Stimulated activated naive CD4-positive, alpha-beta T cell treated with Interleukin-2 at 50 U/mL for 16 hours (primary cell): ENCODE measurements at regions not wholly inside any gene's neighbourhood (a gene's known extent, or its start where the extent isn't known, plus 50 kb on each side); places are given as distances from the start of the nearest gene placed in this dataset.
"Not testable (repeated sequence)": the region's sequence is repeated elsewhere in the genome, so short reads cannot be mapped to it uniquely, and the experiment has no call there.

ENCODE experiments used
- DNase-seq: peaks from one replicate; lab custom pipeline; 2025; lab: John Stamatoyannopoulos, UW

DNA sequence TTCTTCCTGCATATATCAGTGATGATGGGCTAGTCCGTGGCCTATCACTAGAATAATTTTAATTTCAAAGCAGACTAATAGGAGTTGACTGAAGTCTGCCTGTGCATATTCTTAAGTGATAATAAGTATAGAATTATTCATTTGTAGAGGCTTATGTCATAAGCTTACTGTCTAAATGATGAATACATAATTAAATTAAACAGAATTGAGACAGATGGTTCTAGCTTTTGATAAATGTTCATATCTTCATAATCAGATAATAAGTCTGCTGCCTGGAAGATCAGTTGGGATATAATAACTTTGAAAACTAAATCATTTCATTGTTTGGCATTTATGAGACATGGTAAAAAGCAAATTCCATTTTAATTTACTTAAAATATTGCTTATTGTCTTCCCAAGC is 1175.6 kb downstream of the TECRL start:
- DNase-seq: no peak

DNA sequence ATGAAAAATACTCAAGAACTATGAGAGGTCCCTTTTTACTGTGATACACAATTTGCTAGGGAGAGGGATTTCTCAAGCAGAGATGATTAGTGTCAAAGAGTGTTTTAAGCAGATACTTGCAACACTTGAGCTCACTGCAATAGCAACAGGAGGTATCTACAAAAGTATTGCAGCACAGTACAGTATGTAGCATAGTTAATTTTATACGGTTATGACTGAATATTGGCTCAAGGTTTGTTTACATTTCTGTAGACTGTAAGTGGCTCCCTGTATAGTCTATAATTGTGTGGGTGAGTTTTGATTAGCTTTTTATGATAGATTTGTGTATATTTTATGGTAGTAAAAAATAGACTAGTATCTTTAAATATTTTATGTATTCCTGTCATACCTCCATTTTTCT is 1177.2 kb downstream of the TECRL start:
- DNase-seq: no peak

DNA sequence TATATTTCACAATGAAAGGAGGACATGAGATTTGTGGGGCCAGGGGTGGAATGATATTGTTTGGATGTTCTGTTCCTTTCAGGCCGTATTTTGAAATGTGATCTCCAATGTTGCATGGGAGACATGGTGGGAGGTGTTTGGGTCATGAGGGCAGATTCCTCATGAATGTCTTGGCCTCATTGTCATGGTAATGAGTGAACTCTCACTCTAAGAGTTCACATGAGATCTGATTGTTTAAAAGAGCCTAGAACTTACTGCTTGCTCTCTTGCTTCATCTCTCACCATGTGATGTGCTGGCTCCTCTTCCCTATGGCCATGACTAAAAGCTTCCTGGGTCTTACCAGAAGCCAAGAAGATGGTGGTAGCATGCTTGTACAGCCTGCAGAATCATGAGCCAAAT is 1183.0 kb downstream of the TECRL start:
- no peak for DNase-seq

DNA sequence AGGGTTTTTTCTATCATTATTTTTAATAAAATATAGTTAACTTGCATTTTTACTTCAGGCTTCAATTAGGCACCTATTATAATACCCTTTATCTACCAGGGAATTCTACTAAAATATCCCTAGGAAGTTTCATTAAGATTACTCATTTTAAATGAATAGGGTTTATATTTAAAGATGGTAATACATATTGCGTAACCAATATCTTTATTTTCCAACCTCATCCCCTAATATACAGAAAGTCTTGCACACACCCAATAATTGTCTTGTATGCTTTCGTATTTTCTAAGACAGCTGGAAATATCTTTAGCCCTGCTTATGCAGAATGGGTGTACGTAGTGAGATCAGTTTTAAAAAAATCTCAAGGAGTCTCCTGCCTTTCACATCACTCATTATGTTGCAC is 1186.8 kb downstream of the TECRL start:
- no peak for DNase-seq

DNA sequence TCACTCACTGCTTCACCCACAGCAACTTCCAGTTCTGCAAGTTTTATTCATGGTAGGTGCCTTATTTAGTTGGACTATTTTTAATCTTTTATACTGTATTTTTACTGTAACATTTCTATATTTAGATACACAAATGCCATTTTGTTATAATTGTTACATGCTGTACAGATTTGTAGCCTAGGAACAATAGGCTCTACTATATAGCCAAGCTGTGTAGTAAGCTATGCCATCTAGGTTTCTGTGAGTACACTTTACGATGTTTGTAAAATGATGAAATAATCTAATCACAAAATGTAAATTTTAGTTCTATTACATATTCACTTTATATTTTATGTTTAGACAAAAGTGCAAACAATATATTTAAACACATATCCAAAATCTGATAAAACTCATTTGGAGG is 1187.8 kb downstream of the TECRL start:
- no peak for DNase-seq

DNA sequence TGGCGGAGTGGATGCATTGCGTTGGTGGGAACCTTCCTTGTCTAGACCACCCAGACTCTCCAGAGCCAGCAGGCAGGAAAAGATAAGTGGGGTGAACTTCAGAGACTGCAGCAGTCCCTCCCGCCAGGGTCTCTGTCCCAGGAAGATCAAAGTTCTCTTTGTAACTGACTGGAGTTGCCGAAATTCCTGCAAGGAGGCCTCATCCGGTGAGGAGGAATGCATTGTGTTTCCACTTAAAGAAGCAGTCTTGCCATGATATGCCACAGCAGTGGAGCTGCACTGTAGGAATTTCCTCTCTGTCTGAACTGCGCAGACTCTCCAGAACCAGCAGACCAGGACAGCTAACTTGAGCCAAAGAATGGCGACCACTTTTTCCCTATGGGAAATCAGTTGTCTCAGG is 1190.4 kb downstream of the TECRL start:
- DNase-seq: no peak

DNA sequence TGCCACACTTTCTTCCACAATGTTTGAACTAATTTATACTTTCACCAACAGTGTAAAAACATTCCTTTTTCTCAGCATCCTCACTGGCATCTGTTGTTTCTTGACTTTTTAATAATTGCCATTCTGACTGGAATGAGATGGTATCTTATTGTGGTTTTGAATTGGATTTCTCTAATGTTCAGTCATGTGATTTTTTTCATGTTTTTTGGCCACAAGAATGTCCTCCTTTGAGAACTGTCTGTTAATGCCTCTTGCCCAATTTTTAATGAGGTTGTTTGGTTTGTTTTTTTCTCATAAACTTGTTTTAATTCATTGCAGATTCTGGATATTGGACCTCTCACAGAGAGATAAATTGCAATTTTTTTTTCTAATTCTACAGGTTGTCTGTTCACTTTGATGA is 1195.2 kb downstream of the TECRL start:
- DNase-seq: no peak

DNA sequence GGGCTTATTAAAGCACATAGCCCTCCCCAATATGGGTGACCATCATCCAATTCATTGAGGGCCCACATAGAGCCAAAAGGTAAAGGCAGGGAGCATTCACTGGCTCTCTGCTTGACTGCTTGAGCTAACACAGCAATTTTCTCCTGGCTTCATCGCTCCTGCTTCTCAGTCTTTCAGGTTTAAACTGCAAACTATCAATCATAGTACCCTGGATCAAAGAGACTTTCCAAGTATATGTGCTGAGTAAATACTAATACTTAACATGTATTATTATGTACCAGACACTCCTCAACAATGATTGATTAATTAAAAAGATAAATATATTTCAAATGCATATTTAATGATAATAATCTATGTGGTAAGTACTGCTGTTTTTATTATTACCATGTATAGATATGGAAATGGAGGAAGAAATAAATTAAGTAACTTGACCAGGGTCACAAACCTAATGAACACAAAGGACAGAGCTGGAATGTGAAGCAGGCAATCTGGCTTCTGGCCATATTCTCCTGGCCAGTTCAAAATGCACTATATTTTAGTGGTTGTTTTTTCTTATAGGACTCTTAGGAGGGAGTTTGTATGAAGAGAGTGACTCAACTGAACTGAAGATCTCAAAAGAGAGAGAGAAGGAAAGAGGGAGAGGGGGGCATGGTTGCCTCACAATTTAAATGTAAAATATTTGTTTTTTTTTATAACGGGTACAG is 1197.3 kb downstream of the TECRL start:
- no peak for DNase-seq

DNA sequence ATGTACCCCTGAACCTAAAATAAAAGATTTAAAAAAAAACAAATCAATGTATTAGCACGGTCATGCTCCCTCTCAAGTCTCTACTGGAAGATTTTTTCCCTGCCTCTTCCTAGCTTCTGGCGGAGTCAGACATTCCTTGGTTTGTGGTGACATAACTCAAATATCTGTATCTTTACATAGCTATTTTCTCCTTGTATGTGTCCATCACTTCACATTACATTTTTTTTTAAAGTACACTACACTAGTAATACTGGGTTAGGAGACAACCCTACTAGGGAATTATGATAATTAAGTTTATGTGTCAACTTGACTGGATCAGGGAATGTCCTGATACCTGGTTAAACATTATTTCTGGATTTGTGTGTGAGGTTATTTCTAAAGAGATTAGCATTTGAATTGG is 1197.9 kb downstream of the TECRL start:
- no peak for DNase-seq

DNA sequence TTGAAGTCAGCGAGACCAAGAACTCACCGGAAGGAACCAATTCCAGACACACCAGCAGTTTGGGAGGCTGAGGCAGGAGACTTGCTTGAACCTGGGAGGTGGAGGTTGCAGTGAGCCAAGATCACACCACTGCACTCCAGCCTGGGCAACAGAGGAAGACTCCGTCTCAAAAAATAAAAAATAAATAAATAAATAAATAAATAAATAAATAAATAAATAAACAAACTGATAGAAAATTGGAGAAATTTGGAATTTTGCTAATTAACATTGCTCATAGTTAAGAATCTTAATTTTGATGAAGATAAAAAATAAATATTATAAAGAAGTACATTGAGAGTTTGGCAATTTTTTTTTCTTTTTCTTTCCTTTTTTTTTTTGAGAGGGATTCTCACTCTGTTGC is 1216.2 kb downstream of the TECRL start:
- not testable (repeated sequence) for DNase-seq

DNA sequence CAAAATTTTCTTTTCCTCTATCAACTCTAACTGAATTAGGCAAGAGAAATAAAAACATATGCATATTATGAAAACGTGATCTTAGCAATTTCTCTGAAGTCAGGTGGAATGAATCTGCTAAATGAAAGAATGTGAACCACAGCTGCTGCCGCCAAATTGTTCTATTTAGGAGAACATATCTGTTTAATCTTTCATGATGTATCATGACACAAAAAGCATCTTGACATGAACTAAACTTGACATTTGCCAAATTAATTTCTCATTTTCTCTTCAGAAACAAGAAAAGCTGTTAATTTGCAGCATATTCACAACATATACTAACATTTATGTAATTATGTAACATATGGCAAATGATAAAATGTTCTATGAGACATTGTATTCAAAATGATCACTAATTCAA is 1237.9 kb downstream of the TECRL start:
- DNase-seq: no peak

DNA sequence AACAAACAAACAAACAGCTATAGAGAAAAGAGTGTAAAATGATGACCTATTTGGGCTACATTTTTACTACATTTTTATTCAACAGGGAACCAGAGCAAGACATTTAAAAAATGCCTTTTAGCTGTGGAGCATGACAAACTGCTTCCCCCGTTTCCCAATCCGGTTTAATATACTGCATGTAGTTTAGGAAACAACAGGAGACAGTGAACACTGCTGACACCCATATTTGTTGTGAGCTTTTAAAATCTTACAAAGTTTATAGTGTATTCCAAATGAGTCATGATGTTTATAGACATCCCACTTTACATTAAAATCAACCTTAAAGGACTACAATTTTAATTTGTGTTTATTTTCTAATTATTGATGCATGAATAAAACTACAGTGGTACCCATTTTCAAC is 1238.3 kb downstream of the TECRL start:
- no peak for DNase-seq

DNA sequence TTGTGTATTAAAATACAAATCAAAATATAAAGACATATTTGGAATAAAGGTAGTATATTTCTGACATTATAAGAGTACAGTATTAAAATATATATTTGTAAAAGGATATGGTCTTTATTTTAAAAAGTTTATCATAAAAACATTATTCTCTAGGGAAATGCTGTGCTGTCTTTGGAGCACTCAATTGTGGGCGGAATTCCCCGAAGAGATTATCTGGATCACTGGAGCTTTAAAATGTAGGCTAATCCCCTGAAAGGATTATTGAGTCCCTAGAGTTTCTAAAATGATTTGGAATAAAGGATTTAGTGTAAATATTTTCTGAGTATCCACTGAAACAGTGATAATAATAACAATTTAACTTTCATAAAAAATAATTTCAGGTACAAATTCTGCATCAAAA is 1239.4 kb downstream of the TECRL start:
- DNase-seq: no peak

DNA sequence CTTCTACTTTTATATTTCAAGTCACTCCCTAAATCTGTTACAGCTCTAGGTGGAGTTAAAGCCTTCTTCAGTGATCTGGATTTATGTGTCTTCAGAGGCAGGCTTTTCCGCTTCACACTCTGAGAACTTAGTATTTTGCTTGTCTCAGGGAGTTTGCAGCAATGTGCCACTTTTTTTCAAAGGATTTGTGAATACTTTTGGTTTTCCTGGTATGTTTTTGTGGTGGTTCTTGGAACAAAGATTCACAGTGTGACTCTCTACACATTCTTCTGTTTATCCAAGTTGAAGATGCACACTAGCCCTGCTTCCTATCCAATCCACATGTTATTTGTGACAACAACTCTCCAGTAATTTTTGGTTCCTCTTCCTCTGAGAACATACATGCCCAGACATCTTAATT is 1253.7 kb downstream of the TECRL start:
- no peak for DNase-seq

DNA sequence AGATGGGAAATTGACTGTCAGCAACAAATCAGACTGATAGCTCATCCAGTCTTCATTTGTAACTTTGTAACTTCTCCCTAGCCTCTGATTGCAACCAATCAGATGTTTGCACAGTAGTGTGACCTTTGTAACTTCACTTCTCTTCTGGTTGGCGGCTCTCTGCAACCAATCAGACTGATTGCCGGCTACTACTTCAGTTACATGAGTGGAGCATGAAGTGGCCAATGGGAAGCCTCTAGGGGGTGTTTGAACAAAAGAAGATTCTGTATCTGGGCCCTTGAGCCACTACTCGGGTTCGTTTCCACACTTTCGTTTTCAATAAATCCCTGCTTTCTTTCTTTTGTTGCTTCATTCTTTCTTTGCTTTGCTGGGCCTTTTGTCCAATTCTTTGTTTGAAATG is 1285.8 kb downstream of the TECRL start:
- DNase-seq: no peak

DNA sequence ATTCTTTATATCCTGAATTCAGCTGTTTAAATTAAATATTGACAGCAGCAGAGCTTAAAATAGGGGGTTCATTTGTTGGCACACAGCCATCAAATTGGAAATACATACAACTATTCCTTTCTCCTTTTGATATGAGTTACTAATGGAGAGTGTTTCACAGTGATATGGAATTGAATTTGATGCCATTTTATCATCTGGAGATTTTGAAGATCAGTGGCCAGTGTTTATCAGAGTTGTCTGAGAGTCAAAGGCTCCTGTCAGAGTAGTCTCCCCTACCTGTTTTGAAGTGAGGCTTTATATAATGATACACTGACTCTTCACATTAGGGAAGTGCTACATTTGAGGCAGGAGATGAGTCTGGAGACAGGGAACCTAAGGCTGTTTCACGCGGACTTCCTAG is 1286.3 kb downstream of the TECRL start:
- no peak for DNase-seq

DNA sequence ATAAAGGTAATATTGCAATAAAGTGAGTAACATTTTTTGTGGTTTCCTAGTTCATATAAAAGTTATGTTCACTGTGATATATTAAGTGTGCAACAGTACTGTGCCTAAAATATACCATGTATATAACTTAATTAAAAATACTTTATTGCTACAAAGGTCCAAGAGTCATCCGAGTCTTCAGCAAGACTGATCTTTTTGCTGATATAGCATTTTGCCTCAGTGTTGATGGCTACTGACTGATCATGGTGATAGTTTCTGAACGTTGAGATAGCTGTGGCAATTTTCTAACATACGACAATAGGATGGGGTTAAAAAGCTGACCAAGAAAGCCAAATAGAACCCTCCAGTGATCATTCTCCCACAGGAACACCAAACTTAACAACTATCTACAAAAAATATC is 1302.7 kb downstream of the TECRL start:
- DNase-seq: no peak

DNA sequence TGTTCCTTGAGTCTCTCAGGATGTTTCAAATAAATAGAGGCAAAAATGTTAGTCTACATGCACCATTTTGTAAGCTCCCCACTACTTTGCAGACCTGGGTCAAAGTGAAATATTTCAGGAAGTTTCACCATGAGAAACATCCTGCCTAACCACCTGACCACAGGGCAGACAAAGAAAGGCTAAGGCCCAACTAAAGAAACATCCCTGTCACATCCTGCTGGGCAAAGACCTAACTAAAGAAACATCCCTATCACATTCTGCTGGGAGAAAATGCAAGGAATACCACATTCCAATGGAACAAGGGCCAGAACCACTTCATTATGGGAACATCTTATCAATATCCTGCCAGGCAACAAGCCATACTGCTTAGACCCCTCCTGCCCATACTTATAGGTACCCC is 1303.4 kb downstream of the TECRL start:
- DNase-seq: no peak

DNA sequence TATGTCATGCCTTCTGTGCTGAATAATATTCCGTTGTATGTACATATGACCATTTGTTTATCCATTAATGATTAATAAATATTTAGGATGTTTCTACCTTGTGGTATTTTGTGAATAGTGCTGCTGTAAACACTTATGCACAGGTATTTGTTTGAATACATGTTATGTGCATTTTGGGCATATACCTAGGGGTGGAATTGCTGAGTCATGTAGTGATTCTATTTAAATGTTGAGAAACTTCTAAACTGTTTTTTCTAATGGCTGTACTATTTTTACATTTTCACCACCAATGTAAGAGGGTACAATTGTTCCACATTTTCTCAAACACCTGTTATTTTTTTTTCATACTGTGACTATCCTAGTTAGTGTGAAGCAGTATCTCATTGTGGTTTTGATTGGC is 1318.6 kb downstream of the TECRL start:
- DNase-seq: no peak

DNA sequence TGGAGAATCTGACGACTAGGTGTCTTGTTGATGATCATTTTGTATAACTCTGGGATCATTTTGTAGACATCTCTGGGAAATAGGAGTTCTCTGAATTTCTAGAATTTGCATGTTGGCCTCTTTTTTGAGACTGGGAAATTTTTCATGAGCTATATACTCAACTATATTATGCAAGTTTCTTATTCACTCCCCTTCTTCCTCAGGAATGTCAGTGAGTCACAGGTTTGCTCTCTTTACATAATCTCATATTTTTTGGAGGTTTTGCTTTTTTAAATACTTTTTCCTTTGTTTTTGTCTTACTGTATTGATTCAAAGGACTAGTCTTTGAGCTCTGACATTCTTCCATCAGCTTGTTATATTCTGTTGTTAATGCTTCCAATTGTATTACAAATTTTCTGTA is 1324.2 kb downstream of the TECRL start:
- no peak for DNase-seq

DNA sequence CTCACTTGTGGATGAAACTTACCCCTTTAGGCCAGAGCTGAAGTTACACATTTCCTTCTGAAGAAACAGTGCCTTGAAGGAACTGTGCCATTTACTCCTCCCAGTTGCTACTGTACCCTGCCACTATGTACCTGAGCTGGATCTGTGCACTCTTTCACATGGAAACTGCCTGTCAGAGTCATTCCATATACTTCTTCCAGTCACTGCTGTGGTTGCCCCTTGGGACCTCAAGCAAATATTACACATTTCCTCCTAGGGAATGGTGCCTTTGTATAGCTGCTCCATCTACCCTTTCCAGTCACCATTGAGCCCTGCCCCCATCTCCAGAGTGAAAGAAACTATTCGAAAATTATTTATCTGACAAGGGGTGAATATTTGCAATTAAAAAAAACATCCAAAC is 1328.3 kb downstream of the TECRL start:
- DNase-seq: no peak

DNA sequence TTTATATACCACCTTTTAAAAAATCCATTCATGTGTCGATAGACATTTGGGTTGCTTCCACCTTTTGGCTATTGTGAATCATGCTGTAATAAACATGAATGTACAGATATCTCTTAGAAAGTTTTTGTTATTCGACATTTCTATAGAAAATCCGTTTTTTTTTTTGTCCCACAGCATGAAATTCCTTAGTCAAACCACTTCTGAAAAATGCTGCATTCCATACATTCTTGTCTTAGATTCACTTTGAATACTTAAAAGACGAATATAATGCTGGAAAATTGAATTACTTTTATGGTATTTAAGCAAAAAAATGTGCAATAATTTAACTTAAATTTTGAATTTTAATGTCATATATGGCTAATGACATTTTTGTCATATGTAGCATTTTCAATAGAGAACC is 1345.5 kb downstream of the TECRL start:
- no peak for DNase-seq

DNA sequence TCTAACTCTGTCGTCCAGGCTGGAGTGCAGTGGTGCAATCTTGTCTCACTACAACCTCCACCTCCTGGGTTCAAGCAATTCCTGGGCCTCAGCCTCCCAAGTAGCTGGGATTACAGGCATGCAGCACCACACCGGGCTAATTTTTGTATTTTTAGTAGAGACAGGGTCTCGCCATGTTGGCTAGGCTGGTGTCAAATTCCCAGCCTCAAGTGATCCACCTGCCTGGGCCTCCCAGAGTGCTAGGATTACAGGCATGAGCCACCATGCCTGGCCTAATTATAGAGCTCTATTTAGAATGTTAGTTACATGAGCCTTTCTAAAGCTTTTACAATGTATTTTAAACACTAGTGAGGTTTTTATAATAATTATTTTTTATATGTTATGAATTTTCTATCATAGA is 1346.4 kb downstream of the TECRL start:
- DNase-seq: not testable (repeated sequence)

DNA sequence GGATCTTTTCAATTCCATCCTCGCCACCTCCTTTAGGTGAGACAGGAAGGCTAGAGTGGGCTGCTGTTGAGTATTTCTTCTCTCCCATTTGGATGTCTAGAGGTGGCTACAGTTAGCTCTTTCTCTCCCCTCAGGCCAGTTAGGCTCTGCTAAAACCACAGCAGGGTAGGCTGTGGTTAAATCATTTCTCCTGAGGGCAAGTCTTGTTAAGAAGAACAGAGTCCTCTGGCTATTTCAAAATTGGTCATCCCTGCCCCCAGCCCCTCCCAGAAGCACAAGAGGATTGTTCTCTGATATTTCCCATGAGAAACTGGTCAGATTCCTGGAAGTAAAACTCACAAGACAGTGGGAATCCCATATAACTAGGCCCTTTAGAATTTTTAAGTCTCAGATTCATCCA is 1359.5 kb downstream of the TECRL start:
- DNase-seq: no peak

DNA sequence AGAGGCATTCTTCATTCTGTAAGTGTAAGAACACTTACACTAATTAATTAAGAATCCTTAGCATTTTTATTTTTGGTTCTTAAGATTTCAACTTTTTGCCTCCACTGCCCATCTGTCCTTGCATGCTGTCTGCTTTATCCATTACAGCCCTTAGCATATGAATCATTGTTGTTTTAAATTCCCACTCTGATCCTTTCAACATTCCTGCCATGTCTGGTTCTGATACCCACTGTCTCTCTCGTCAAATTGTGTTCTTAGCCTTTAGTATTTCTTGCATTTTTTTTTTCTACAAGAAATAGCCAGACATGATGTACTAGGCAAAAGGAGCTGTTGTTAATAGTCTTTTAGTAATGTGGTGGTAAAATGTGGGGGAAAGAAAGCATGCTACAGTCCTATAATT is 1360.0 kb downstream of the TECRL start:
- DNase-seq: no peak
